NCI-H1092 (cell line): ENCODE measurements at regions not wholly inside any gene's neighbourhood (a gene's known extent, or its start where the extent isn't known, plus 50 kb on each side); places are given as distances from the start of the nearest gene placed in this dataset.

Source experiments
- DNase-seq: peaks from one replicate; lab custom pipeline; 2025; lab: John Stamatoyannopoulos, UW

DNA sequence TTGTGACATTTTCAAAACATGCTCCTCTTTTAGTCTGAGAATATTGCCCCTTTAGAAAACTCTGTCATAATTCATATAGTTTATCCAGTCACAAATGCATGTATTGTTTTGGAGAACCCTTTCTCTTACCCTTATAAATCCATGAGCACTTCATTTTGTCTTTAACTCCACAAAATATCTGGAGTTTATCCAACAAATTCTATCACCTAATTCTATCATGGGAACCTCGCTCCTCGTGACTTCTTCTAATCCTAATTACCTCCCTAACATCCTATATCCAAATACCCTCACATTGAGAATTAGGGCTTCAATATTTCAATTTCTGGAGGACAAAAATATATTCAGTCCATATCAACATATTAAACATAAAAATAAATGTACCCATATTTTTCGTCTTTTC, 1565.9 kb downstream of the ARAP2 start:
- DNase-seq: no peak

DNA sequence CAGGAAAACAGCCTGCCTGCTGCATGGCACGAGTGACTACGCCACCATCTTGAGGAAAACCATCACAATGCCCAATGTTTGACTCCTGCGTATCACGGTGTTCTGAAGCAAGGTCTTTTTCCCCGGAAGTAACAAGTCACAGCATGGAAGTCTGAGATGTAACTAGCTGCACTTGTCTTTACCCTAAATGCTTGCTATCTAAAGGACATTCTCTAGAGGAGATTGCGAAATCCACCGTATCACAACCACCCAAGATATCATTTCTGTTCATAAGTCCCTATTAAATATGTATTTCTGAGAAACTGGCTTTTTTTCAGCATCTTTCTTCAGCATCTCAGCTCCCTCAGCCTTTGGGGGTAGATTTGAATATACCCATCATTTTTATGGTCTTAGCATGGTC, 1565.1 kb downstream of the ARAP2 start:
- no peak for DNase-seq

DNA sequence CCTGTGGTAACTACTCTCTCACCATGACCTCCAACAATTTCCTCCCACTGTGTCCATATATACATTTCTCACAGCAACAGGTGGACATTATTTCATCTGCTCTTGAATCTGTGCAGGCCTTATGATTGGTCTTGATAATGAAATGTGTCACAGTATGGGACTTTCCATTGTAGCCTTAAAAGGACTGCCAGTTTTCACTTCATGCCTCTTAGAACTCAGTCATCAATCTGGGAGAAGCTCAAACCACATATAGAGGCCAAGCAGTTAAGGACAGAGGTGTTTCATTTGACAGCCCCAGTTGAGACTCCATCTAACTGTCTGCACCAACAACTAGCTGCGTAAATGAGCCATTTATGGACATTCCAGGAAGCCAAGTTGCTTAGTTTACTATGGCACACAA, 1534.8 kb downstream of the ARAP2 start:
- DNase-seq: no peak

DNA sequence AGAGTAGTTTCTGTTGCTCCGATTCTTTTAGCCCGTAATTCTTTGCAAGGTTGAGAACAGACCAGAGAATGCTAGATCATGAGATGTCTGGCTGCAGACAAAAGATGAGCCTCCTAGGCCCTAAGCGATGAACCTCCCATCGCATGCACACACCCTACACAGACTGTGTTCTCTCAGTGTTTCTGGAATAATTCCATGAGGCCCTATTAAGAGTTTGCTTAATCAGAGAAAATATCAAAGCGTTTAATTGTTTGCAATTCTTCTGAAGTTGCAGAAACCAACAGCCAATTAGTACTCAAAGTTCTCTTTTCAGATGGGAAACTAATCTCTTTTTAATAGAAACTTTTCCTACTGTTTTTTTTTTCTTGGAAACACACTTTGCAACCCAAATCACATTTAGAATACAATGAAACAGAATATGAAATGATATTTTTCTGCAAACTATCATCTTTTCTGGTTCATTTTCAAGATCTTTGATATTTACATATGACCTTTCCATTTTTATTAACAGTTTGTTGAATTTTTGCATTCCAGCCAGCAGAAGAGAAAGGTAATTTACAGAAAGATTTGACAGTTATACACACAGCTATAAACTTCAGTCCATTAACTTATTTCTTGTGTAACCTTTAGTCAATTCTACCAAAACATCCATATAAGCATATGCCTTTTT, 1525.6 kb downstream of the ARAP2 start:
- no peak for DNase-seq

DNA sequence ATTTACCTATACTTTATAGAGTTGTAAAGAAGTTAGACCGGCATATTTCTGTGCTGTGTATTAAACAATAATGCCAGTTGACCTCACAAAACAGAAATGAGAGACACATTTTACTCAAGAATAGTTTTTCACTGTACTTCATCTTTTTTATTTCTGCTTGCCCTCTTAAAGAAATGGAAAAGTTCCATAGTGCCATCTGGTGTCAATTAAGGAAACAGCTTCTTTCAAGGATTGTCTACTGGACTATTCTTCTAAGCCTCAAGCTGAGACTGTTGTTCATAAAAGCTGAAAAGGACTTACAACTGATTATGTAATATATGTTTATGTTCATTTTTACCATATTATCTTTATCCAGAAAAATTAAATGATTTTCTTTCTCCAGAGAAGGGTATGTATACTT, 1523.7 kb downstream of the ARAP2 start:
- peak; percentile 10 for DNase-seq

DNA sequence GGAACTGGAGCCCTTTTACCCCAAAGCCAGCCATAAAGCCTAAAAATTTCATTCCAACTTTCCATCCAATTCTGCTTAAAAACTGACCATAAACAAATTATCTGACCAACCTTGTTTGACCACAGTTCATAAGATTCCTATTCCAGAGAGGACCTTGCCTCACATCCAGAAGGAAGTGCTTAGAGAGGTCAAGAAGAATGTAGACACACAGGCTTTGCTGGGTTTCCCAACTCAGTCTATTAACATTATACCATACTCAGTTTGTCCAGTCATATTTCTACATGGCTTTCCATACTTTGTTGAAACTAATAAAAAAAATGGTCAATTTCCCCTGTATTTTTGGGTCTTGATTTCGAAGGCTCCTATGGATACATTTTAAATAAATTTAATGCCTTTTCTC, 1522.5 kb downstream of the ARAP2 start:
- no peak for DNase-seq

DNA sequence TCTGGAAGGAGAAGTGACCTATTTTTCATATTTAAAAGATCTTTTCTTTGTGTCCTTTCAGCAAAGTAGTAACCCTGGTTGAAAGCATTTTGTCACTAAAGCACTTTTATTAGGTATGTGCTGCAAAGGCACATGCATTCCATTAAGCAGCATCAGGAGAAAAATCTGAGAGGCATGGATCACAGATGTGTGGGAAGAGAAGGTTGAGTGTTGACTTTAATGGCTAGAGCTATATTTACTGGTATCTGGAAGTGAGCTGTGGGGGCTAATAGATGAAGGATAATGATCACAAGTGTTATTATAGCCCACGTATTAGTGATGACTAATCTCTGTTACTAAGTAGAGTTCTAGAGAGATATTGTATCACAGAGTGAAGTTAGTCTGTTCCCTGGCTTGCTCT, 1520.7 kb downstream of the ARAP2 start:
- DNase-seq: no peak

DNA sequence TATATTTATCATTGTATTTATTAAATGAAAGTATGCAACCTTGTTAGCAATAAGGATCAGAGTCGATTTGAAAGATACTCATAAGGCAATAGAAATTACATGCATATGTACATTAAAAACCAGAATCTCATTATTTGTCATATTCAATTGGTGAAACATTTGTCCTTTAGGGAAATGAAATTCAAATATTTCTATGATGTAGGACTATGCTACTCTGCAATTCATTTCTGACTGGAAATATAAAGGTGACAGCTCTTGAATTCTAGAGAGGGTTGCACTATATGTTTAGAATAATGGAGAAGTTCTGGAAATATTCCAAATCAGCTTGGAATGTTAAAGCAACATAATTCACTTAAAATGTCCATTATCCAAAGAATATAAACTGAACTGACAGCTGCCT, 1519.8 kb downstream of the ARAP2 start:
- DNase-seq: no peak

DNA sequence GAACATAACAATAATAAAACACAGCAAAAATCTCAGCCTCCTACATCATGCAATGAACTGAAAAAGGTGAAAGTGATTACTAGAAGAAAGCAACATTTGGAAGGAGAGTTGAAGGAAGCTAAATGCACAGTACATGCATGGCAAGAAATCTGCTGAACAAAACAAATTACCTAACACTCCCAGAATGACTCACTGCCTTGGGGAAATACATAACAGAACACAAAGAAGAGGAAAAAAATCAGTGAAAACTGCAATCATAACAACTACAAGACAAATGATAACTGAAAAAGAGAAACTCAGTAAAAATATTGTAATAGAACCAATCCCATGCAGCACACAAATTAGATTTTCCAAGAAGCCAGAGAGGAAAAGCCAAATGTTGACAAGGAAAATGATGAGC, 1513.2 kb downstream of the ARAP2 start:
- DNase-seq: no peak

DNA sequence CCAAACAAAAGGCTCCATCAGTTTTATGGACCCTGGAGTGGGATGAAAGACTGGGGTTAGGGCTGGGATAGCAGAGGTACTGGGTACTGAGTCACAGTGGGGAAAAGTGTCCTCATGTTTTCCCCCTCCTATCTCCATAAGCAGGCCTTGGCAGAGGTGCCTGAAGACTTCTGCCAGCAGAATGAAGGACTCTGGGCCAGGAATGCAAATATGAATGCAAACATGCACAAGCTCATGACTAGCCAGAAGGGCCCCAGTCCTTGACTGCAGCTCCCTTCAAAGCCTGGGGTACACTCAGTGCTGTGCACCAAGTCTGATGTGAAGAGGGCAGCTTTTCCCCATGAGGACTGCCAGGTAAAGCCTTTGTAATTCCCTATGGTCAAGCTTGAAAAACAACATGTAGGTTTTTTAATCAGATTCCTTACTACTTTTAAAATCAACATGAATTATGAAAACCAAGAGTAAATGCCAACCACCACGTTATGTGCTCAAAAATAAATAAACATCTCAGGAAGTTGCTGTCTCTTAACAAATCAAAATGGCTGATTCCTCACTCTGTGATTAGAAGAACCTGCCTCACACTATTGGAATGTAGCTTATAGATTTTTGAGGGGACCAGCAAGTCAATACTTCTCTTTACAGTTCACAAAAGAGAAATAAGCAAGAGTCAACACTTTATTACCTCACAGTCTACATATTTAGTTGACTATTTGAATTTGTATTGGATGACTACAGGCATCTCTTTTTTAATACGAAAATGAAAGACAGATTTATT, 1512.0 kb downstream of the ARAP2 start:
- DNase-seq: no peak

DNA sequence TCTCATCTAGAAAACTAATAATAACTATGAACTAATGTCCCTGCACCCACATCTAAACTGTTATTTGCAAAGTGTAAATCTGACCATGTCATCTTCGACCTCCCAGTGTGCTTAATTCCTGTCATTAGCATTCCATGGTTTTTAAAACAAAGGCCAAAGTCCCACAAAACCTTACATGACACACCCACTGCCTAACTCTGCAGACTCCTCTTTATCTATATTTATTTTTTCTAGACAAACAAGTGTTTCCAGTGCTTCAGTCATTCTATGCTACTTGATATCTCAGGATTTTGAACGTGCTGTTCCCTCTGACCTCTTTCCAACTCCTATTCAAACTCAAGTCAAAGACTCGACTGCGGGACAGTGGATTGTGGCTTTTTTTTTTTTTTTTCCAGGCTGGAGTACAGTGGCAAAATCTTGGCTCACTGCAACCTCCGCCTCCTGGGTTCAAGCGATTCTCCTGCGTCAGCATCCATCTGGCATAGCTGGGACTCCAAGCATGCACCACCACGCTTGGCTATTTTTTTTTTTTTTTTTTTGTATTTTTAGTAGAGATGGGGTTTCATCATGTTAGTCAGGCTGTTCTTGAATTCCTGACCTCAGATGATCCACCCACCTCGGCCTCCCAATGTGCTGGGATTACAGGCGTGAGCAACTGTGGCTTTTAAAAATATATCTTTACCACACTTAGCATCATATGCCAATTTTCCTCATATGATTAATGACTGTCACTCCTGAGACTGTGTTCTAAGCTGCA, 1511.0 kb downstream of the ARAP2 start:
- DNase-seq: no peak

DNA sequence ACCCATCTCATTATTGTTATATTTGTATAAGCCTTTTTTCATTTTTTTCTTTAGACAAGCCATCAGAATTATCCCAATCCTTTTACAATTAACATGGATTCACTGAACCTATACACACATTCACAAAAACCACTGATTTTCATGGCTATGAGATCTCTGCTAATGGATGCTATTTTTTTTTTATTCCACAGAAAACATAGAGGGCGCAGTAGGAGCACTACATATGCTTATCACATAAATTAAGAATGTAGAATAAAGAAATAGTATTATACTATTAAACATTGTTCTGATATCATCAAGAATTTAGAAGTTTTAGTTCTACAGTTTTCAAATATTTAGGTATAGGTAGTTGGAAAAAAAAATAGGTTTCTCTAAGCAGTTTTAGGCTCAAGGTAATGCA, 1477.4 kb downstream of the ARAP2 start:
- no peak for DNase-seq

DNA sequence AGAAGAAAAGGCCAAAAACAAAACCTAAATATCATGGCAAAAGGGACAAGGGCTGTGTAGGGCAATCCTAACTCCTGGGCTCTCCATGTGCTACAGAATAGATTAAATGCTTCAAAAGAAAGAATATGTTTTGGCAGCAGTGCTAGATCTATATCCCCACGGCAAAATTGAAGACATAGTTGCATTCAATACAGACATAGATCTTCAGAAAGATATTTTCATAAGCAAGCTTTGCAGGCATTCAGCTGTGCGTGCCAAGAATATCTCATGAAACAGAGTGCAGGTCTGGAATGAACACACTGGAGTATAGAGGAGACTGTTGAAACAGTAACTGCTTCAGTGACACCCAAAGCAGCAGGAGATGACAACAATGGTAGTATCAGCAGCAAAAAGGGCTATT, 1476.9 kb downstream of the ARAP2 start:
- DNase-seq: no peak

DNA sequence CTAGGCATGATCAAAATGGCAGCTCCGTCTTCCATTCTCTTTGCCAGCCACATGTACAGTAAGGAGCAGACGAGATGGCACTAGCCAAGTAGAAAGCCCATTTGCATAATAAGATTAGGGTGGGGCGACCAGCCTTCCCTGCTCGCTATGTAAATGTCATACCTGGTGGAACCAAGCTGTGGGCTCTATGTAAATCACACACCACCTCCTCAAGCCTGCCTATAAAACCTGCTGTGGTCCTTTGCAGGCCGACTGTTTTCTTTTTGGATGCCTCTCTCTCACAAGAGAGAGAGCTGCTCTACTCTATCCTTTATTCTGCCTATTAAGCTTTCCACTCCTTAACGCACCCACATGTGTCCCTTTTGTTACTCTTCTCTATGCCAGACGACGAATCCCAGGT, 1472.7 kb downstream of the ARAP2 start:
- DNase-seq: no peak

DNA sequence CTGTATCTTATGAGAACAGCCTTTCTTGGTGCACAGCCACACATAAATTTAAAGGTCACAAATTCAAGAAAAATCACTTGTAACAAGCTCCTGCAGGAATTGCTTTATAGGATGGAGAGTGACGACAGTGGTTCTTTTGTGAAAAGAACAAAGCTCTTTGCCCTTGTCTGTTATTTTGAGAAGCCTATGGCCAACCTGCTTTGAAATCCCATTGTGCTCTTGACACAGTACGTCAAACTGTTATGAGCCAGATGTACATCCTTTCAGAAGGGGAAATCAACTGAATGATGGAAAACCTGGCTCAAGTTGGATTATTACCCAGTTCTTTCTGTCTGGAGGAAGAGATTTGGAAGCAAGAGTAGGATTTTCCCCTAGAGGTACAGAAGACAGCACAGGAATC, 1454.2 kb downstream of the ARAP2 start:
- DNase-seq: no peak

DNA sequence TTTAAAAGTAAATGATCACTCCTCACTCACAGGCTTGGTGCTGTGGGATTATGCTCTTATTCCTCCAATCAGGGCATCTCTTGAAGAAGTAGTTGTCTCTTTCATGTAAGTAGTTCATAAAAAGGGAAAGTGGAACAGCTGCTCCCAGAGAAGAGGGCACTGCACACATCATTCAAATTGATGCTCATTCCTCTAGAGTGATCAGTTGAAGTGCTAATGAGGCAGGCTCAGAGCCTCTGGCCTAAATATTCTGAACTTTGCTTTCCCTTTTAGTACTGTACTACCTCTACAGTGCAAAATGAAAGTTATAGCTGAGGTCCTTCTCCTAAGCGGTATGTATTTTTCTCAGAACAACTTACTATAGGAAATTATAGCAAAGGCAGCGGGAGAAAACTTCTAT, 1453.1 kb downstream of the ARAP2 start:
- no peak for DNase-seq

DNA sequence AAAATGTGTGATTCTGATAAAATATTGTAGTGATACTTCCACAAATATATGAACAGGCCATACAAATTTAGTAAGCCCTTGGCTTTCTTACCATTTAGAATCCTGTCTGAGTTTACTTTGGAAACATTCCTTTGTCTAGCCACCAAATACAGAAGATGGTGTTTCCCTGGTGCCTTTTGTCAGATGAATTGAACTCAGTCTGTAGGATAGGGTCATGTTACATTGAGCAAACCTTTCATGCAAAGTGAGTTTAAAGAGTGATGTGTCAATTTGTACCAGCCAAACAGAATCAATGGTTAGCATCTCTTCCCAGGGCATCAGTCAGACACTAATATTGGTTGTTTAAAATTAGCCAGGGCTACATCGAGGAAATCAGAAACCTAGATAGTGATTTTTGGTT, 1443.4 kb downstream of the ARAP2 start:
- no peak for DNase-seq

DNA sequence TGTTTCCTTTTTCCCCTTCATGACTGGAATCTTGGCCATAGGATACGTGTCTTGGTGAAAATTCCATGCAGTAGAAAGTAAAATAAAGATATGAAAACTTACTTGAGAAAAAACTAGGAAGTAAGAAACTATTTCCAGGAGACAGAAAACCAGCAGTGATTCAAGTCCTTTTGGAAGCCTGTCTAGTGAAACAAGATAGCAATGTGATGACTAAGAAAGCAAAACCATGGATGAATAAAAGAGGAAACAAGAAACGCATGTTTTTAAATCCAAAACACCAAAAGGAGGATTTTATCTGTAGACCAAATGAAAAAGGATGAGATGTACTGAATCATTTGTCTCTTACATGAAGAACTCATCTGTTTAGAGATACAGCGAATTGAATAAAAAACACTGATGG, 1430.0 kb downstream of the ARAP2 start:
- DNase-seq: no peak

DNA sequence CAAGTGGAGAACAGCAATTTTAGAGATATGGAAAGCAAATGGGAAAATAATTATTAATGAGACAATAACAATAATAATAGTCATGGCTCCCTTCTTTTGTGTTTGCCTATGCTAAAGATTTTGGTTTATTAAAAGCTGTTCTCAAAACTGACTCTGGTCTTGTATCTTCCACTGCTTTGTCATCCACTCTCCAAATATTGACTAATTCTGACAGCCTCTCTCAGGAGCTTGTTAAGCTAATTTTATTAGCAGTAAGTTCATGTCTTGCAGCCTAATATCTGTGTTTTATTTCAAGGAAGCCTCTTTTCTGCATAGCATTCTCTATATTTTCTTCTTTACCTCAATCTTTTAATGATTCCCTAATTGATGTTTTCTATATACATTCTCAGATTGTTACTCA, 1419.8 kb downstream of the ARAP2 start:
- DNase-seq: no peak

DNA sequence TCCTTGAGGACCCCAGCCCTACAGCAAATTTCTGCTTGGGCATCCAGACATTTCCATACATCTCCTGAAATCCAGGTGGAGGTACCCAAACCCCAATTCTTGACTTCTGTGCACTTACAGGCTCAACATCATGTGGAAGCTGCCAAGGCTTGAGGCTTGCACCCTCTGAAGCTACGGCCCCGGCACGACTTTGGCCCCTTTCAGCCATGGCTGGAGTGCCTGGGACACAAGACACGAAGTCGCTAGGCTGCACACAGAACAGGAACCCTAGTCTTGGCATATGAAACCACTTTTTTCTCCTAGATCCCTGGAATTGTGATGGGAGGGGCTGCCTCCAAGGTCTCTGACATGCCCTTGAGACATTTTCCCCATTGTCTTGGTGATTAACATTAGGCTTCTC, 1417.7 kb downstream of the ARAP2 start:
- DNase-seq: no peak

DNA sequence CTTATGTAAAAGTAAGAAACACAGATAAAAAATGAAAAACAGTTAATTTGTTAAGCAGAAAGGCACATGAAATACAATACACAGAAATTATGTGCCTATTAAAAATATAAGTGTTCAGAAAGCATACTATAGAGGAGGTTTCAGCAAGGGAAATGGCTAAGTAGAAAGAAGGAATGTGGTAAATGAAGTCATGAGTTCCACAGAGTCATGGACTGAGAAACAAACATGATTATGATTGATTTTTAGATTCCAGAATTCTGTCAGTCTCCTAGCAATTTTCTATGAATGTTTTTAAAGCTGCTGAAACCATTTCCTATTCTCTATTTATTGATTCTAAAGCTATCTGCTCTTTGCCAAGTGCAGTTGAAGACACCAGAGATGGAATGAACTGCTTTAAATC, 1398.4 kb downstream of the ARAP2 start:
- DNase-seq: no peak

DNA sequence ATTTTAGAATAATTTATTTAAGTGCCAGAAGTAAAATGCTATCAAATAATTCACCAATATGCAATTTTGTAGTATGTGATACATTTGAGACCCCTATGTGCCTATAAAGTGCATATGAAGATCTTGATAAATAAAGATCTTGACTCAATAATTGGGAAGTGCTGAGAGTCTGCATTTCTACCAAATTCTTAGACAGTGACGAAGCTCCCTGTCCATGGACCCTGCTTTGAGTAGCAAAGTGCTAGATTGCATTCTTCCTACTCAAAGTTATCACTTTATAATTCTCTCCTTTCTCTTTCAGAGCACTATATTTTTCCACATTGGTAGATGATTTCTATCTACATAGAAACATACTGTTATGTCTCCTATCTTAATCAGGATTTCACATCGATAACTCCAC, 1393.9 kb downstream of the ARAP2 start:
- no peak for DNase-seq

DNA sequence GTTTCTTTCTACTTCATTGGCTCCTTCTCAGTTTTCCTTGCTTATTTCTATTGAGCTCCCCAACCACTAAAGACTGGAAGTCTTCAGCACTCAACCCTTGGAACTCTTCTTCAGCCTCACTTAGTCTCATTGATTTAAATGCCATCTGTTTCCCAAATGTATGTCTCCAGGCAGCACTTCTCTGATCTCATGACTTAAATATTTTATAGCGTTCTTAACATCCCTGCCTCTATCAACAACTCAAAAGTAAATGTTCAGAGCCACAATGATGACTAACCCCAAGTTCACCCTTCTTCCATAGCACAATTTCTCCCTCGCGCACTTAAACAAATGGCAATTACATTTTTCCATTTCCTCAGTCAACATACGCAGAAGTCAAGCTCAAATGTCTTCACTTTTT, 1393.3 kb downstream of the ARAP2 start:
- no peak for DNase-seq
